WTC11 (cell line): ENCODE measurements at regions not wholly inside any gene's neighbourhood (a gene's known extent, or its start where the extent isn't known, plus 50 kb on each side); places are given as distances from the start of the nearest gene placed in this dataset.

Source experiments
- ATAC-seq: fragments of 200-7000 bp; cut with Tn5 transposase; 2 replicates; pipeline ENCODE4 v1.10.0; 2021; ENCODE audit warnings: mild to moderate bottlenecking, moderate library complexity
- CTCF ChIA-PET: fragments of 300-600 bp; sonication (Branson Sonifier 250); formaldehyde crosslinking; loops from one replicate; lab custom pipeline; 2021; ENCODE audit warnings: antibody characterized with exemption; lab: Charles Lee
- POLR2A ChIA-PET: fragments of 350-600 bp; sonication (Branson Sonifier 250); formaldehyde crosslinking; loops from one replicate; lab custom pipeline; 2021; ENCODE audit warnings: antibody characterized with exemption; lab: Charles Lee
- DNase-seq: peaks from one replicate; pipeline ENCODE4 v3.0.0; 2021; ENCODE audit warnings: low spot score
- H3K27ac Mint-ChIP-seq: 2 replicates; pipeline ENCODE4 v1.8.0; 2021; ENCODE audit warnings: mixed read lengths
- H3K27me3 Mint-ChIP-seq: 2 replicates; pipeline ENCODE4 v1.8.0; 2021; ENCODE audit warnings: low read depth, mild to moderate bottlenecking, moderate library complexity, mixed read lengths
- H3K36me3 Mint-ChIP-seq: 2 replicates; pipeline ENCODE4 v1.8.0; 2021; ENCODE audit warnings: mixed read lengths
- H3K4me1 Mint-ChIP-seq: 2 replicates; pipeline ENCODE4 v1.8.0; 2022; ENCODE audit warnings: mixed read lengths
- H3K4me3 Mint-ChIP-seq: 2 replicates; pipeline ENCODE4 v1.8.0; 2021; ENCODE audit warnings: mild to moderate bottlenecking, moderate library complexity, mixed read lengths
- H3K9me3 Mint-ChIP-seq: 2 replicates; pipeline ENCODE4 v1.8.0; 2021; ENCODE audit warnings: mixed read lengths
- GTF2I ChIP-seq: fragments of 250-450 bp; sonication (Bioruptor Pico); conservative IDR thresholded peaks from 2 replicates; pipeline ENCODE4 v1.4.0; 2021; ENCODE audit warnings: mild to moderate bottlenecking
- IRF2 ChIP-seq: sonication (generic); formaldehyde crosslinking; IDR thresholded peaks from 2 replicates; pipeline ENCODE4 v1.8.0; 2022; ENCODE audit warnings: low read depth, missing genetic modification reagents, borderline replicate concordance
- JUN ChIP-seq: sonication (generic); formaldehyde crosslinking; IDR thresholded peaks from 2 replicates; pipeline ENCODE4 v1.8.0; 2023; ENCODE audit warnings: mild to moderate bottlenecking, missing genetic modification reagents
- NFYB ChIP-seq: sonication (generic); formaldehyde crosslinking; conservative IDR thresholded peaks from 2 replicates; pipeline ENCODE4 v1.8.0; 2022; ENCODE audit warnings: low read depth, missing genetic modification reagents
- NR3C1 ChIP-seq: sonication (generic); formaldehyde crosslinking; conservative IDR thresholded peaks from 2 replicates; pipeline ENCODE4 v1.8.1; 2023; ENCODE audit warnings: low read depth, mild to moderate bottlenecking, missing genetic modification reagents
- ZNF121 ChIP-seq: sonication (generic); formaldehyde crosslinking; IDR thresholded peaks from 2 replicates; pipeline ENCODE4 v1.8.0; 2023; ENCODE audit warnings: missing genetic modification reagents
- TF ChIP-seq, protein P1 (sequence below): fragments of 200-600 bp; IDR thresholded peaks from 2 replicates; pipeline ENCODE4 v1.8.0; 2022; ENCODE audit warnings: antibody characterized with exemption
- TF ChIP-seq, protein P2 (sequence below): sonication (generic); formaldehyde crosslinking; IDR thresholded peaks from 2 replicates; pipeline ENCODE4 v1.8.1; 2023; ENCODE audit warnings: mild to moderate bottlenecking, moderate library complexity, missing genetic modification reagents
- TF ChIP-seq, protein P3 (sequence below): sonication (generic); formaldehyde crosslinking; conservative IDR thresholded peaks from 2 replicates; pipeline ENCODE4 v1.8.1; 2023; ENCODE audit warnings: mild to moderate bottlenecking, low read depth, missing genetic modification reagents, moderate library complexity
- TF ChIP-seq, protein P4 (sequence below): fragments of 250-450 bp; sonication (Bioruptor Pico); IDR thresholded peaks from 2 replicates; pipeline ENCODE4 v1.9.0; 2021; ENCODE audit warnings: mild to moderate bottlenecking, borderline replicate concordance
- TF ChIP-seq, protein P5 (sequence below): sonication (generic); formaldehyde crosslinking; IDR thresholded peaks from 2 replicates; pipeline ENCODE4 v1.8.0; 2022; ENCODE audit warnings: mild to moderate bottlenecking, missing genetic modification reagents
- TF ChIP-seq, protein P6 (sequence below): sonication (generic); formaldehyde crosslinking; conservative IDR thresholded peaks from 2 replicates; pipeline ENCODE4 v1.8.1; 2022; ENCODE audit warnings: mild to moderate bottlenecking, missing genetic modification reagents

DNA sequence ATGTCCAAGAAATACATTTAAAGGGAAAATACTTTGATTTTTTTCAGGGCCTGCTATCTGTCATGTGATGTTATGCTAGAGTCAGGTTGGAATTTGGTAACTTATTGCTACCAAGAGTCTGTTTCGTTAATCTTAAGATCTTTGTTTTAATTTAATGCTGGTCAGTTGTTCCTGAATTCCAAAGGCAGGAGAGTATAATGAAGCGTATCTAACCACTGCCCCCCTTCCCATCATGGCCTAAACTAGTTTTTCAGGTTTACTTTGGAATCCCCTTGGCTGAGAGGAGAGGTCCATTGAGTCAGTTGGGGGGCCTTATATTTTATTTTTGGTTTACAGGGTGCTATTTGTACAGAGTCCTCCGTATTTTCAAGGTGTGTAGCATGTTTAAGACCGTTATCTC lies 116.3 kb upstream of the SLC7A1 start (continued):
- TF ChIP-seq, protein P1, sequence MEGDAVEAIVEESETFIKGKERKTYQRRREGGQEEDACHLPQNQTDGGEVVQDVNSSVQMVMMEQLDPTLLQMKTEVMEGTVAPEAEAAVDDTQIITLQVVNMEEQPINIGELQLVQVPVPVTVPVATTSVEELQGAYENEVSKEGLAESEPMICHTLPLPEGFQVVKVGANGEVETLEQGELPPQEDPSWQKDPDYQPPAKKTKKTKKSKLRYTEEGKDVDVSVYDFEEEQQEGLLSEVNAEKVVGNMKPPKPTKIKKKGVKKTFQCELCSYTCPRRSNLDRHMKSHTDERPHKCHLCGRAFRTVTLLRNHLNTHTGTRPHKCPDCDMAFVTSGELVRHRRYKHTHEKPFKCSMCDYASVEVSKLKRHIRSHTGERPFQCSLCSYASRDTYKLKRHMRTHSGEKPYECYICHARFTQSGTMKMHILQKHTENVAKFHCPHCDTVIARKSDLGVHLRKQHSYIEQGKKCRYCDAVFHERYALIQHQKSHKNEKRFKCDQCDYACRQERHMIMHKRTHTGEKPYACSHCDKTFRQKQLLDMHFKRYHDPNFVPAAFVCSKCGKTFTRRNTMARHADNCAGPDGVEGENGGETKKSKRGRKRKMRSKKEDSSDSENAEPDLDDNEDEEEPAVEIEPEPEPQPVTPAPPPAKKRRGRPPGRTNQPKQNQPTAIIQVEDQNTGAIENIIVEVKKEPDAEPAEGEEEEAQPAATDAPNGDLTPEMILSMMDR = no peak
- TF ChIP-seq ZNF121 (CRISPR knock-in tag) (no peak), IRF2 (CRISPR knock-in tag) (no peak)

DNA sequence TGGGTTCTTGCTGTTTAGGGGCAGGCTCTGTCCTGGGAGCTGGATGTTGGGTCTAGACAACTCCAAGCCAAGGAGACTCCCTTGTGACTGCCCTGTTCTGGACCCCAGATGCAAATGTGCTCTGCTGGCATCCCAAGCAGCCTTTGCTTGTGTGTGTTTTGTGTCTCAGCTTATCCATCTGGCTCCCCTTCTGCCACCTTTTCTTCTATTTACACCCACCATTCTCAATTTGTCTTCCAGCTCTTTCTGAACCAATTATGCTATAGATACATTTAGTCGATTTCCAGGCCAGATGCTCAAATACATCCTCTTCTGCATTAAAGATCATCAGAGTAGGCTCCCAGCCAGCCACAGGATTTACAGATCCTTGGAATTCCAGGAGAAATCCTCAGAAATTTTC lies 115.0 kb upstream of the SLC7A1 start:
- no peak overlapping the region for H3K4me3 Mint-ChIP-seq
- H3K9me3 Mint-ChIP-seq = peaks cover 8% of the 10 kb centered on the region
- ATAC-seq (no peak), DNase-seq (no peak)
- H3K27me3 Mint-ChIP-seq = no peaks in the 10 kb centered on the region
- POLR2A ChIA-PET = no interaction called here
- peaks cover 6% of the 10 kb centered on the region for H3K4me1 Mint-ChIP-seq
- TF ChIP-seq GTF2I (CRISPR knock-in tag) (no peak), JUN (CRISPR knock-in tag) (no peak), NR3C1 (CRISPR knock-in tag) (no peak), NFYB (CRISPR knock-in tag) (no peak)
- TF ChIP-seq, protein P2, sequence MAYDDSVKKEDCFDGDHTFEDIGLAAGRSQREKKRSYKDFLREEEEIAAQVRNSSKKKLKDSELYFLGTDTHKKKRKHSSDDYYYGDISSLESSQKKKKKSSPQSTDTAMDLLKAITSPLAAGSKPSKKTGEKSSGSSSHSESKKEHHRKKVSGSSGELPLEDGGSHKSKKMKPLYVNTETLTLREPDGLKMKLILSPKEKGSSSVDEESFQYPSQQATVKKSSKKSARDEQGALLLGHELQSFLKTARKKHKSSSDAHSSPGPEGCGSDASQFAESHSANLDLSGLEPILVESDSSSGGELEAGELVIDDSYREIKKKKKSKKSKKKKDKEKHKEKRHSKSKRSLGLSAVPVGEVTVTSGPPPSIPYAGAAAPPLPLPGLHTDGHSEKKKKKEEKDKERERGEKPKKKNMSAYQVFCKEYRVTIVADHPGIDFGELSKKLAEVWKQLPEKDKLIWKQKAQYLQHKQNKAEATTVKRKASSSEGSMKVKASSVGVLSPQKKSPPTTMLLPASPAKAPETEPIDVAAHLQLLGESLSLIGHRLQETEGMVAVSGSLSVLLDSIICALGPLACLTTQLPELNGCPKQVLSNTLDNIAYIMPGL (CRISPR knock-in tag) = no peak
- TF ChIP-seq, protein P3, sequence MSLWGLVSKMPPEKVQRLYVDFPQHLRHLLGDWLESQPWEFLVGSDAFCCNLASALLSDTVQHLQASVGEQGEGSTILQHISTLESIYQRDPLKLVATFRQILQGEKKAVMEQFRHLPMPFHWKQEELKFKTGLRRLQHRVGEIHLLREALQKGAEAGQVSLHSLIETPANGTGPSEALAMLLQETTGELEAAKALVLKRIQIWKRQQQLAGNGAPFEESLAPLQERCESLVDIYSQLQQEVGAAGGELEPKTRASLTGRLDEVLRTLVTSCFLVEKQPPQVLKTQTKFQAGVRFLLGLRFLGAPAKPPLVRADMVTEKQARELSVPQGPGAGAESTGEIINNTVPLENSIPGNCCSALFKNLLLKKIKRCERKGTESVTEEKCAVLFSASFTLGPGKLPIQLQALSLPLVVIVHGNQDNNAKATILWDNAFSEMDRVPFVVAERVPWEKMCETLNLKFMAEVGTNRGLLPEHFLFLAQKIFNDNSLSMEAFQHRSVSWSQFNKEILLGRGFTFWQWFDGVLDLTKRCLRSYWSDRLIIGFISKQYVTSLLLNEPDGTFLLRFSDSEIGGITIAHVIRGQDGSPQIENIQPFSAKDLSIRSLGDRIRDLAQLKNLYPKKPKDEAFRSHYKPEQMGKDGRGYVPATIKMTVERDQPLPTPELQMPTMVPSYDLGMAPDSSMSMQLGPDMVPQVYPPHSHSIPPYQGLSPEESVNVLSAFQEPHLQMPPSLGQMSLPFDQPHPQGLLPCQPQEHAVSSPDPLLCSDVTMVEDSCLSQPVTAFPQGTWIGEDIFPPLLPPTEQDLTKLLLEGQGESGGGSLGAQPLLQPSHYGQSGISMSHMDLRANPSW (CRISPR knock-in tag) = no peak
- TF ChIP-seq, protein P4, sequence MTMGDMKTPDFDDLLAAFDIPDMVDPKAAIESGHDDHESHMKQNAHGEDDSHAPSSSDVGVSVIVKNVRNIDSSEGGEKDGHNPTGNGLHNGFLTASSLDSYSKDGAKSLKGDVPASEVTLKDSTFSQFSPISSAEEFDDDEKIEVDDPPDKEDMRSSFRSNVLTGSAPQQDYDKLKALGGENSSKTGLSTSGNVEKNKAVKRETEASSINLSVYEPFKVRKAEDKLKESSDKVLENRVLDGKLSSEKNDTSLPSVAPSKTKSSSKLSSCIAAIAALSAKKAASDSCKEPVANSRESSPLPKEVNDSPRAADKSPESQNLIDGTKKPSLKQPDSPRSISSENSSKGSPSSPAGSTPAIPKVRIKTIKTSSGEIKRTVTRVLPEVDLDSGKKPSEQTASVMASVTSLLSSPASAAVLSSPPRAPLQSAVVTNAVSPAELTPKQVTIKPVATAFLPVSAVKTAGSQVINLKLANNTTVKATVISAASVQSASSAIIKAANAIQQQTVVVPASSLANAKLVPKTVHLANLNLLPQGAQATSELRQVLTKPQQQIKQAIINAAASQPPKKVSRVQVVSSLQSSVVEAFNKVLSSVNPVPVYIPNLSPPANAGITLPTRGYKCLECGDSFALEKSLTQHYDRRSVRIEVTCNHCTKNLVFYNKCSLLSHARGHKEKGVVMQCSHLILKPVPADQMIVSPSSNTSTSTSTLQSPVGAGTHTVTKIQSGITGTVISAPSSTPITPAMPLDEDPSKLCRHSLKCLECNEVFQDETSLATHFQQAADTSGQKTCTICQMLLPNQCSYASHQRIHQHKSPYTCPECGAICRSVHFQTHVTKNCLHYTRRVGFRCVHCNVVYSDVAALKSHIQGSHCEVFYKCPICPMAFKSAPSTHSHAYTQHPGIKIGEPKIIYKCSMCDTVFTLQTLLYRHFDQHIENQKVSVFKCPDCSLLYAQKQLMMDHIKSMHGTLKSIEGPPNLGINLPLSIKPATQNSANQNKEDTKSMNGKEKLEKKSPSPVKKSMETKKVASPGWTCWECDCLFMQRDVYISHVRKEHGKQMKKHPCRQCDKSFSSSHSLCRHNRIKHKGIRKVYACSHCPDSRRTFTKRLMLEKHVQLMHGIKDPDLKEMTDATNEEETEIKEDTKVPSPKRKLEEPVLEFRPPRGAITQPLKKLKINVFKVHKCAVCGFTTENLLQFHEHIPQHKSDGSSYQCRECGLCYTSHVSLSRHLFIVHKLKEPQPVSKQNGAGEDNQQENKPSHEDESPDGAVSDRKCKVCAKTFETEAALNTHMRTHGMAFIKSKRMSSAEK = no peak
- TF ChIP-seq, protein P5, sequence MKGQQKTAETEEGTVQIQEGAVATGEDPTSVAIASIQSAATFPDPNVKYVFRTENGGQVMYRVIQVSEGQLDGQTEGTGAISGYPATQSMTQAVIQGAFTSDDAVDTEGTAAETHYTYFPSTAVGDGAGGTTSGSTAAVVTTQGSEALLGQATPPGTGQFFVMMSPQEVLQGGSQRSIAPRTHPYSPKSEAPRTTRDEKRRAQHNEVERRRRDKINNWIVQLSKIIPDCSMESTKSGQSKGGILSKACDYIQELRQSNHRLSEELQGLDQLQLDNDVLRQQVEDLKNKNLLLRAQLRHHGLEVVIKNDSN = no peak
- TF ChIP-seq, protein P6, sequence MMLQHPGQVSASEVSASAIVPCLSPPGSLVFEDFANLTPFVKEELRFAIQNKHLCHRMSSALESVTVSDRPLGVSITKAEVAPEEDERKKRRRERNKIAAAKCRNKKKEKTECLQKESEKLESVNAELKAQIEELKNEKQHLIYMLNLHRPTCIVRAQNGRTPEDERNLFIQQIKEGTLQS (CRISPR knock-in tag) = no peak
- TF ChIP-seq, all 79 proteins: peak for 0
- Mint-ChIP-seq H3K27ac (no peak overlapping the region), H3K36me3 (no peaks in the 10 kb centered on the region)
- CTCF ChIA-PET = interaction anchor here (1.8 kb wide), 1 partner anchor 202 kb away, joined by 6 read pairs; no protein-coding TSS in a partner anchor
